ENCODE measurements at regions not wholly inside any gene's neighbourhood (a gene's known extent, or its start where the extent isn't known, plus 50 kb on each side); places are given as distances from the start of the nearest gene placed in this dataset.

DNA sequence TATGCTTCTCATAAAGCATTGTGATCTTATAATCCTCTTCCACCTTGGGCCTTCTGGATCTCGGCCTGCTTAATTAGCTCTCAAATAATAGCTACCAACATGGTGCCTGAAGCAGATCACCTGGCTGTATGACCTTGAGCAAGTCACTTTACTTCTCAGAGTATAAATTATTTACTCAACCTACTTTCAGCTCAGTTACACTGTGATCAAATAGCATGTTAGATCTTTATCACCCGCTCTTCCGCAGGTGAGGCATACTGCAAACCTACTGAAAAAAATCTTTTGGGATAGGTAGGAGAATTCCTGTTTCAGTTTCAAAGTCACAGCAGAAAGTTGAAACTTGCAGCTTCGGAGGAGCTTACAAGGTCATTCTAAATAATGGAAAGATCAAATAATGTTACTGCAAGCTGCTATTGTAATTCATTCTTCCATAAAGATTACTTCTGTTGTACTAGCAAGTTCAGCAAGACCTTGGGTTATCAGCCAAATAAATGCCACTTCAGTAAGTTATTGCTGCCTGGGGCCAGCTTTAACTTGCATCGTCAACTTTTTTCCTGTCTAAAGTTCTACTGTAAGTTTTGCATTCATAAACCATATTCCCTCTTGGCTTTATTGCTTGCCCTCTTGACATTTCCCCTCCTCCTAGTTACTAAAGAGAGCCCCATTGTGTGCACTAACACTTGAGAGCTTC is 268.4 kb upstream of the ATP11B start:
- TF ChIP-seq, protein P1, sequence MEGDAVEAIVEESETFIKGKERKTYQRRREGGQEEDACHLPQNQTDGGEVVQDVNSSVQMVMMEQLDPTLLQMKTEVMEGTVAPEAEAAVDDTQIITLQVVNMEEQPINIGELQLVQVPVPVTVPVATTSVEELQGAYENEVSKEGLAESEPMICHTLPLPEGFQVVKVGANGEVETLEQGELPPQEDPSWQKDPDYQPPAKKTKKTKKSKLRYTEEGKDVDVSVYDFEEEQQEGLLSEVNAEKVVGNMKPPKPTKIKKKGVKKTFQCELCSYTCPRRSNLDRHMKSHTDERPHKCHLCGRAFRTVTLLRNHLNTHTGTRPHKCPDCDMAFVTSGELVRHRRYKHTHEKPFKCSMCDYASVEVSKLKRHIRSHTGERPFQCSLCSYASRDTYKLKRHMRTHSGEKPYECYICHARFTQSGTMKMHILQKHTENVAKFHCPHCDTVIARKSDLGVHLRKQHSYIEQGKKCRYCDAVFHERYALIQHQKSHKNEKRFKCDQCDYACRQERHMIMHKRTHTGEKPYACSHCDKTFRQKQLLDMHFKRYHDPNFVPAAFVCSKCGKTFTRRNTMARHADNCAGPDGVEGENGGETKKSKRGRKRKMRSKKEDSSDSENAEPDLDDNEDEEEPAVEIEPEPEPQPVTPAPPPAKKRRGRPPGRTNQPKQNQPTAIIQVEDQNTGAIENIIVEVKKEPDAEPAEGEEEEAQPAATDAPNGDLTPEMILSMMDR (IDR thresholded peaks at IDR 0.05; ENCODE audit: extremely low read depth in 1 of 2, insufficient read depth in 1 of 2, low read depth in 1 of 2, low read length in 2 of 2), result no peak
- no peak for TF ChIP-seq POLR2AphosphoS5 (IDR thresholded peaks at IDR 0.05; ENCODE audit: insufficient read depth, low read depth, low read length)
- no peak for TF ChIP-seq POLR2A (IDR thresholded peaks at IDR 0.05; ENCODE audit: low read depth, low read length)
- no peak for TF ChIP-seq EZH2 (IDR thresholded peaks at IDR 0.05; ENCODE audit: borderline replicate concordance, low read depth, low read length, severe bottlenecking)
- no peak for TF ChIP-seq MYC (IDR thresholded peaks at IDR 0.05; ENCODE audit: low read depth, low read length)
- no peak for TF ChIP-seq JUN (IDR thresholded peaks at IDR 0.05; ENCODE audit: borderline replicate concordance, insufficient read depth, insufficient read length, low read depth)
- TF ChIP-seq, protein P2, sequence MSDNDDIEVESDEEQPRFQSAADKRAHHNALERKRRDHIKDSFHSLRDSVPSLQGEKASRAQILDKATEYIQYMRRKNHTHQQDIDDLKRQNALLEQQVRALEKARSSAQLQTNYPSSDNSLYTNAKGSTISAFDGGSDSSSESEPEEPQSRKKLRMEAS (IDR thresholded peaks at IDR 0.05; ENCODE audit: insufficient read depth, insufficient read length), result no peak
